ENCODE measurements at regions not wholly inside any gene's neighbourhood (a gene's known extent, or its start where the extent isn't known, plus 50 kb on each side); places are given as distances from the start of the nearest gene placed in this dataset.
"Not testable (repeated sequence)": the region's sequence is repeated elsewhere in the genome, so short reads cannot be mapped to it uniquely, and the experiment has no call there.

DNA sequence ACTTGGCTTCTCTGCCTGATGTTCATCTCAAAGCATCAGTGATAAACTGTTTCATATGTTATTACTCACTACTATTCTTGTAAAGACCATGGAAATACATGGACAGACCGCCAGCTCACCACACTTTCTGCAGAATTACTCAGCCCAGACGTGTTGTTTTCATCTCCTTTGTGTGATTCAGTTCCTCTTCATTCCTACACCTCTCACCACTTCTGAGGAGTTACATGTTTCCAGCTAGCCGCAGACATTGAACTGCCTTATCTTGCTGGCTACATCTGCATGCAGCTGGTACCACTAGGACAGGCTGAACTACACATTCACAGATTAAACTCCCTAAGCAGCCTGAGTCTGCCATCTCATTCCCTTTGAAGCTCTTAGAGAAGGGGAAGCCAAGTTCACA is 443.2 kb upstream of the FGF16 start:
- no peak for DNase-seq

DNA sequence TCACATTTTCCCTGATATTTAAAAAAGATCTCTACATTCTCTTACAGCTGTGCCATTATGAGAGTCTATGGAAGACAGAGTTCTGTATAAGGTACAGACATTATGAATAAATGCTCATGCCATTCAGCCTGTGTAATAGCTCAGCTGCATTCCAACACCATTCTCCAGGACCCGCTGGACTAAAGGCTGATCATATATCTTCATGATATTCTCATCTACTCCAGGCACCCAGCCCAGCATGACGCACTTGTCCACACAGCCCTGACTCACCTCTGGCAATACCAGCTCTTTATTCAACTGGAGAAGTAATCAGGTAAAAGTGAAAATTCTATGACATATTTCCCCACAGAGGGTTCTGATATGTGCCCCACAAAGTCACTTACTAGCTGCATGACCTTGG is 437.5 kb upstream of the FGF16 start:
- no peak for DNase-seq

DNA sequence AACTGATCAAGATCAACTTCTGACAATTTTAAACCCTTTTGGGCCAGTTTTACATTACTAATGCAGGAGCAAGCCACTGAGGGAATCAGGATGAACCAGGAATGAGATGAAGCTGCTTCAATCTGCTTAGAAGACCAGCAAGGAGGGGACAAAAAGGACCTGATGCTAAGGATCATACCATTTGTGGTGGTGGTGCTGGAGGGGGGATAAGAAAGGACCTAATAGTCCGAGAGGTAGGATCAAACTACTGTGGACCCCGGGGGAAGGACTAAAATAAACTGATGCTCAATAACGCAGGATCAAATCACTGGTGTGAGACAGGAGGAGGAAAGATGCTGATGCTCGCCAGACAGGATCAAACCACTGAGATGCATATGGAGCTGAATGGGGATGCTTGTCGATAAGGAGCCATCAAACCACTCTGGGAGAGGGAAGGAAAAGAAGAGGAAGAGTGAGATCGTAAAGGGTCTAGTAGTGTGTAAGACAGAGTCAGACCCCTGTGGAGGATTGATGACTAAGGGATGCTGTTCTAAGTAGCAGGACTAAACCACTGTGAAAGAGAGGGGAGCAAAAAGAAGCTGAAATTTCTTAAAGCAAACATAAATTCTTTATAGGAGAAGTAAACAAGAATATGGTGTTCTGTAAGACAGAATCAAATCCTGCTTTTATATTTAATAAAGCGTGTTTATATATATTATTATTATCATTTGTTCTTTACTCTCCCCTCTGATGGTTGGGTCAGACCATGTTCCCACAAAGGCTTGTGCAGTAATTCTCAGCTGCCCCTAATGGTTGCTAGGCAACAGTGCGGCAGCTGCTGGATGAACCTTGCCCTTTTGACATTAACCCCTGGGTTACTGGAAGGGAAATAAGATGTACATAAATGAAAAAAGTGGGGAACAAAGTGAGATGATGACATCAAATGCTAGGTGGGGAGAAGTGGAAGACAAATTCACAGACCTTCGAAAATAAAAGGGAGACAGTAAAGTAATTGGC is 432.5 kb upstream of the FGF16 start:
- DNase-seq = no peak

DNA sequence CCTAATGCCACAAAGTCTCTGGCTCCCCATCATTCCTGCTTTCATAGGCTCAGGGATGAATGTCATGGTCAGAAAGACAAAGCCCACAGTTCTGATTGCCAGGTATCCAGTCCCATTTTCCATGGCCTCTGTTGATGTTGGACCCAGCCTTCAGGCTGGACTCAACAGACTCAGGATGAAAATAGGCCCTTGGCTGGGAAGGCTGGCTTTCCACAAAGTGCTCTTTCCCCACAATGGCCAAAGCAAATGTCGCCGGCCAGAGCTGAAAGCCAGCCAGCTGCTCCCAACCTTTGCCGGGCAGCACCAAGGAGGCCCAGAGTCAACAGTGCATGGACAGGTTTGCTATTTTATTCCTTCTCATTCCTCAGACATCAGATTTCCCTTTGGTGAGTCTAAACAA is 430.1 kb upstream of the FGF16 start:
- DNase-seq = no peak

DNA sequence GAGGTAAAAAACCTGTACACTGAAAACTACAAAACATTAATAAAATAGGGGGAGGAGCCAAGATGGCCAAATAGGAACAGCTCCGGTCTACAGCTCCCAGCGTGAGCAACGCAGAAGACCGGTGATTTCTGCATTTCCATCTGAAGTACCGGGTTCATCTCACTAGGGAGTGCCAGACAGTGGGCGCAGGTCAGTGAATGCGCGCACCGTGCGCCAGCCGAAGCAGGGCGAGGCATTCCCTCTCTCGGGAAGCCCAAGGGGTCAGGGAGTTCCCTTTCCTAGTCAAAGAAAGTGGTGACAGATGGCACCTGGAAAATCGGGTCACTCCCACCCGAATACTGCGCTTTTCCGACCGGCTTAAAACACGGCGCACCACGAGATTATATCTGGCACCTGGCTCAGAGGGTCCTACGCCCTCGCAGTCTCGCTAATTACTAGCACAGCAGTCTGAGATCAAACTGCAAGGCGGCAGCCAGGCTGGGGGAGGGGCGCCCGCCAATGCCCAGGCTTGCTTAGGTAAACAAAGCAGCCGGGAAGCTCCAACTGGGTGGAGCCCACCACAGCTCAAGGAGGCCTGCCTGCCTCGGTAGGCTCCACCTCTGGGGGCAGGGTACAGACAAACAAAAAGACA is 400.9 kb upstream of the FGF16 start:
- not testable (repeated sequence) for DNase-seq

DNA sequence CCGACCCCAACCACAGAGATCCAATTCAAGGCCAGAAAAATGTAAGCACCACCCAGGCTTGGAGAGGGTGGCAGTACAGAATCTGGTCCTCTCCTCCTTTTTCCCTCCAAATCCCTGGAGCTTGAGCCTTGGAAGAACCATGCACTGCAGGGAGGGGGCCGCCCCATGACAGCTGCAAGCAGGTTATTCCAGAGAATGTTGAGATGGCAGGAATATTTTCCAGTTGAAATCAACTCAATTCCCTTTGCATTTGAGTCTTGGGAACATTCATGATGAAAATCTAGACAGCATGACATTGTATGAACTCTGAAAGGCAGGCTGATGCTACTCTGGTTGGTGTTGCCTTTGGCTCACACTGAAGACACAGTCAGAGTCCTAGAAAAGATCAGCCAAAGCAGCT is 386.6 kb upstream of the FGF16 start:
- DNase-seq = no peak

DNA sequence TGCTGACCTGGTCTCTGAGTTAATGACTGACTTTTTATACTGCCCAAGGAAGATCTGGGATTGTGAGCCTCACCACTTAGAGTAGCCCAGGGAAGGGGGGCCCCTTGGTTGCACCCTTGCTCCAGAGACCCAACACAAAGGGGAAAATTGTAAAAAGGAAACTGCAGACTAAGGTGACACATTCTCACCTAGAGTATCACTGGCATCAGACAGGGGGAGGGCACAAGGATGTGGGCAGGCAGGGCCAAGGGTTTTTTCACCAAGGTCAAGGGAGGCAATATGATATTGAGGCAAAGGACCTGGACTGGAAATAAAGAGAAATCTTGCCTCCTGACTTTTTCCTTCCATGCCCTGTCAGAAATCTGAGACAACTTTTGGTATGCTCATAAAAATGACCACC is 386.2 kb upstream of the FGF16 start:
- no peak for DNase-seq

DNA sequence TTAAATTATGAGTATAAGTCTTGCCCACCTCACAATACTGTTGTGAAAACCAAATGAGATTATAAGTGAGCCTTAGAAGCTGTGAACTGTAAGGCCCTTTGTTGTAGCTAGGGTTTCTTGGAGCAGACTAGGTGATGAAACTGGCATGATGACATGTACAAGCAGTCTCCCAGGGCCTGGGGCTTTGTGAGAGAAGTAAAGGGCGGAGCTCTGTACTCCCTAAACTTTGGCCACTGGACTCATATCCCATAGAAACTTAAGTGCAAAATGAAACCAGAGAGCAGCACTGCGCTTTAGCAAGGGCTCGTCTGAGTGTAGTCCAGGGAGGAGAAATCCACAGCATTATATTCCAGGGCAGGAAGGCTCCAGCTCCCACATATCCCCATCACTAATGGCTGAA is 385.6 kb upstream of the FGF16 start:
- DNase-seq = no peak

DNA sequence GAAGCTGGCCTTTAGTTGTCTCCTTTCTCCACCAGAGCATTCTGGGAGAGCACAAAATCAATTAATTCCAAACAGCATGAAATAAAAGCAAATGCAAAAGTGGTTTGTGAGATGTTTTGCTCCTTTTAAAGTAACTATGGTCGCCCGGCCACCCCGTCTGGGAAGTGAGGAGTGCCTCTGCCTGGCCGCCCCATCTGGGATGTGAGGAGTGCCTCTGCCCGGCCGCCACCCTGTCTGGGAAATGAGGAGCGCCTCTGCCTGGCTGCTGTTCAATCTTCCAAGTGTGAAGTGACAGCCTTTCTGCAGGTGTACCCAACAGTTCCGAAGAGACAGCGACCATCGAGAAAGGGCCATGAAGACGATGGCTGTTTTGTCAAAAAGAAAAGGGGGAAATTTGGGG is 381.3 kb upstream of the FGF16 start:
- no peak for DNase-seq

DNA sequence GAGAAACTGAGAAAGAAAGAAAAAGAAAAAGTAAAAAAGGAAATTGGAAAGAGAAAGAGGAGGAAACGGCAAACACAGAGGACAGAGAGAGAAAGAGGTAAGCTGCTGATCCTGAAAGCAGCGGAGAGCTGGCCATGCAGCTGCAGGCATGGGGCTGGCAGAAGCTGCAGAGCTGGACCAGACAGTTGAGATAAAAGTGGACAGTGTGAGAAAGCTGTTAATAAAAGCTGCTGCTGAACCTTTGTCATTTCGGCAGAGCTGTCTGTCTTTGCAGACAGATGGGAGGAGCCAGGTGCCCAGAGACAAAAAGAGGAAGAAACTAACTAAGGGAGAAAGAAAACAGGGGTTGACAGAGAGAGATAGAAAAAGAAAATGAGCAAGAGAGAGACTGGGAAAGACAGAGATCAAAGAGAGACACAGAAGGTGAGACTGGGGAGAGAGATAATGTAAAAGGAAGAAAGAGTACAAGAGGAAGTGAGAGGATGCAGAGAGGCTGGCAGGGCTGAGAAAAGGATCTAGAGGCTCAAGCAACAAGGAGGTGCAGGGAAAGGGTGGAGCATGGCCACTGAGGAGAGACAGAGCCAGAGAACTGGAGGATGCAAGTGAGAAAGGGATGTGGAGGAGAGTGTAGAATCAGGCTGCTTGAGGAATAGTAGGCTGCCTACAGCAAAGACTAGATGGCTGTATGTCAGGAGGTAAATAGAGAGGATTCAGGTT is 376.8 kb upstream of the FGF16 start:
- no peak for DNase-seq

DNA sequence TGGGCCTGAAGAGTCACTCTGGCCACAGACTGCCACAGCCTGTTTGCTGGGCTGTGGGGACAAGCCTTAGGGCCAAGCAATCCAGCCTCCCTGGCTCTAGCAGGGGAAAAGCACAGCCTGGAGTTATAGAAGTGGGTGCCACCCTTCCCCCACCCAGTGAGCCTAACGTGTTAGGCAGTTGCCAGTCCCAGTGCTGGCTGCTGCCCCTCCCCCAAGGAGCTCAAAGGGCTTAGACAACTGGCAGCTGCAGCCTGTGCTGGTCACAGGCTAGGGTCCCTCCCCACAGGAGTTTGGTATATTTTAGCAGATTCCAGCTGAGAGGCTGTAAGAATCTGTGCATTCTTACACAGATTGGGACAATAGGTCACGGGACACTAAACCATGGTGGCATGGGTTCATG is 370.3 kb upstream of the FGF16 start:
- no peak for DNase-seq

DNA sequence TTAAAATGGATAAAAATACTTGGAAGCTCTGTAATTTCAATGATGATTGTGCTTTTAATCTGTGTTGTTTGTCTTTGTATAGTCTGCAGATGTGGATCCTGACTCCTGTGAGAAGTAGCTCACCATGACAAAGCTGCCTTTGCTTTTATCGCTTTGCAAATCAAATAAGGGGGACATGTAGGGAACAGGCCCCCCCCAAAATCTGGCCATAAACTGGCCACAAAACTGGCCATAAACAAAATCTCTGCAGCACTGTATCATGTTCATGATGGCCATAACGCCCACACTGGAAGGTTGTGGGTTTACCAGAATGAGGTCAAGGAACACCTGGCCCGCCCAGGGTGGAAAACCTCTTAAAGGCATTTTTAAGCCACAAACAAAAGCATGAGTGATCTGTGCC is 366.0 kb upstream of the FGF16 start:
- DNase-seq = not testable (repeated sequence)

DNA sequence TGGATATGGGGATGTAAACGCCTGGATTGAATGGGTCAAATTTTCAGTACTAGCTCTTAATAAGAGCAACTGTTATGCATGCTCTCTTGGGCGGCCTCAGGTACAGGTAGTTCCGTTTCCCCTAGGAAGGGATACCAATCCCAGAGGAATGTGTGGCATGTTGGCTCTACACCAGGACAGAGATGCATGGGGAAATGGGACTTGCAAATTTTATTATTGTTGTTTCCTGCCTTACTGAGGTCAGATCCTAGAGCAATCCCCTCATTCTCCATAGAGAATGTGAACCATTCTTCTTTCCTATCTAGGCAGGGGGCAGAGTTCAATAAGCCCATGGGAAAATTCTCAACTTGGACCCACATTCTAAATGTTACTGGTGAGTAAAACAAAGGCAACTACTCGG is 361.8 kb upstream of the FGF16 start:
- no peak for DNase-seq

DNA sequence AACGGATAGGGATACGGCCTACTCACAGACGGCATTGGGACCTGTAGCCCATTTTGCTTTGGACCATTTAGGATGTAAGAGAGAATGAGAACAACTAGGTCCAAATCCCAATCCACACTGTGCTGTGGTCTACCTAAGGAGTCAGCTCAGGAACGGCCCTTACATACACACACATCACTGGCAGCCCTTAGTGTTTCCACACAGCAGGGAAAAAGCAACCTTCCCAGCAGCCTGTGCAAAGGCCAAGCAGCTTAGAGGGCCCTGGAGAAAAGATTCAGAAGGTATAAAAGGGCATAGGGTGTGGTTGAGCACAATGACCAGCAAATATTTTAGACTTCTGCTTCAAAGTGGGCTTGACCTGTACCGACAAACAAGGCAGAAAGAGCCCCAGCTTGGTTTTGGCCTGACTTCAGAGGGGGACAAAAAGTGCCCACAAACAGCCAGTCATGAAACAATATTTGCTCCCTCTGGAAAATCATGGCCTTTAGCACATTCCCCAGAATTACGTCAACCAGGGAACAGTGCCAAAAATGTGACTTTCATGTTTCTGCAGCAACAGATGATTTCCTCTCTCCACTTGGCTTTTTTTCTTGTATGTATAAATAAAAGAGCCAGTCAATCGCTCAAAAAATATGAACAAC is 359.5 kb upstream of the FGF16 start:
- DNase-seq = no peak

DNA sequence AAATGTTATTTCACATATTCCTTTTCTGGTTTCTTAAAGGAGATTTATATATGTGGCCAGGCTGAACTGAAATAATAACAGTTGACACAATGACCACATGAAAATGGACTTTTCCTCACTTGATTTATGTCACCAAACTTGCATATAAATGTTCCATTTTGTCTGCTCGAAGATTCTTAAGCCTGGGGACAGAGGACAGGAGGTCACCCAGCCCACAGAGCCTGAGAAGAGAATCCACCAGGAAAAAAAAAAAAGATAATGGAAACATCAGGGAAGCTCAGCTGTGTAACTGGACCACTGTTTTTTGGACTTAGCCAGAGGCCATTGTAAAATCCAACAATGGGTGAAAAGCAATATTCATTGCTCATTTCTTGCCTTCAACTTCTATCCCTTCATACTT is 359.0 kb upstream of the FGF16 start:
- no peak for DNase-seq

DNA sequence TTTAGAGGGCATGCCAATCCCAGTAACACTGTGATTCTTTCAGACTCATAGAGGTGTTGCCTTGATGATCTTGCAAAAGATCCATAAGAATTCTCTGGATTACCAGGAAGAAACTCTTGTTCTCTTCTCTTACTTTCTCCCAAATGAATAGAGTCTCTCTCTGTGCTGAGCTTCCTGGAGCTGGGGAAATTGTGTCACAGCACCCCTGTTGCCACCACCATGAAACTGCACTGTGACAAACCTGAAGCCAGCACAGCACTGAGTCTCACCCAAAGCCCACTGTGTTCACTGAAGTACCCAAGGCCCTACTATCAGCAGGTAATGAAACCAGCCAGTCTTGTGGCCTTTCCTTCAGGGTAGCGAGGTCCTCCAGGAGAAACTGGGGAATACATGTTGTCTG is 332.7 kb upstream of the FGF16 start:
- no peak for DNase-seq

DNA sequence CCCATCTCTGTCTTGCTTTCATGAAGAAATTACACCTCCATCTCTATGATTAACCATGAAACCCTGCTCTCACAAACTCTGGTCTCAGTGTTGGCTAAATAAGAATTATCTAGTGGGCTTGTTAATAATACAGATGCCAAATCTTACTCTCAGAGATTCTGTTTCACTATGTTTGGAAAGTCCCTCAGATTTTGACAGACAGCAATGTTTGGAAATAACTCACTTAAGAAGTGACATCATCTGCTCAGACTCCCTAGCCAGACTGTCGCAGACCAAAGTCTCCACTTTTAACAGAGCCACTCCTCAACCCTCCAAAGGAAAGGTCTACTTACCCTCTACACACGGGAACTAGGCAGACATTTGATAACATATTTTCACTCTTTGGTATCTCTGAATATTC is 328.5 kb upstream of the FGF16 start:
- no peak for DNase-seq

DNA sequence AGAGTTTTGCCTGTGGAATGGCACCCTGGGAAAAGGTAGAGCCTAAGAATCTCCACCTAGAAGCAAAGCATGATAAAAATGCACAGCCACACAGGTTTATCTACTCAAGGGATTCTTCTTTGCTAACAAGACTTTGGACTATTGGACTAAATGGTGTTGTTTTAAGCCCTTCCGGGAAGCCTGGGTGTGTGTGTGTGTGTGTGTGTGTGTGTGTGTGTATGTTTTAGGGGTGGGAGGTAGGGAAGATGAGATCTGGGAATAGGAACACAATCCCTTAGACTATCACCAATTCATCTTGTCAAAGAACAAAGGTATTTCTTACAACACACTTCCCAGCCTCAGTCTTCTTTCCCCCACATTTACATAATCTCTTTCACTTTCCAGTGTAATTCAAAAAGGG is 327.5 kb upstream of the FGF16 start:
- no peak for DNase-seq

DNA sequence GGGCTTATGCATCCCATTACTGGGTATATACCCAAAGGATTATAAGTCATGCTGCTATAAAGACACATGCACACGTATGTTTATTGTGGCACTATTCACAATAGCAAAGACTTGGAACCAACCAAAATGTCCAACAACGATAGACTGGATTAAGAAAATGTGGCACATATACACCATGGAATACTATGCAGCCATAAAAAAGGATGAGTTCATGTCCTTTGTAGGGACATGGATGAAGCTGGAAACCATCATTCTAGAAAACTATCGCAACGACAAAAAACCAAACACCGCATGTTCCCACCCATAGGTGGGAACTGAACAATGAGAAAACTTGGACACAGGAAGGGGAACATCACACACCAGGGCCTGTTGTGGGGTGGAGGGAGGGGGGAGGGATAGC is 323.3 kb upstream of the FGF16 start:
- not testable (repeated sequence) for DNase-seq

DNA sequence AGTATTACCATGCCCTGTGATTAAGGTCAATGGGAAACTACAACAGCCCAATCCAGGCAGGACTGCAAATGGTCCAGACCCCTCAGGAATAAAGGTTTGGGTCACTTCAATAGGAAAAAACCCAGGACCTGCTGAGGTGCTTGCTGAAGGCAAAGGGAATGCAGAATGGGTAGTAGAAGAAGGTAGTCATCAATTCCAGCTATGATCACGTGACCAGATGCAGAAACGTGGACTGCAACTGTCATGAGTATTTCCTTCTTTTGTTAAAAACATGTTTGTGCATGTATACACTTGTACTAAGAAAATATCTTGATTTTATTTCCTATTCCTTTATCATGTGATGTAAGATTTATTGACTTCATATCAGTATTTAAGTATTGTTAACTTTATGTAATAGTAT is 319.6 kb upstream of the FGF16 start:
- DNase-seq = not testable (repeated sequence)

DNA sequence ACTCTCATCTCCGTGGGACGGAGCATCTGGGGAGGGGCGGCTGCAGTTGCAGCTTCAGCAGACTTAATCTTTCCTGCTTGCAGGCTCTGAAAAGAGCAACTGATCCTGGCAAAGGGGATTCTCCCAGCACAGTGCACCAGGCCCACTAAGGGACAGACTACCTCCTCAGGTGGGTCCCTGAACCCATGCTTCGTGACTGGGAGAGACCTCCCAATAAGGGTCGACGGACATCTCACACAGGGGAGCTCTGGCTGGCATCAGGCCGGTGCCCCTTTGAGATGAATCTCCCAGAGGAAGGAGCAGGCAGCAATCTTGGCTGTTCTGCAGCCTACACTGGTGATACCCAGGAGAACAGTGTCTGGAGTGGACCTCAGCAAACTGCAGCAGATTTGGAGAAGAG is 303.3 kb upstream of the FGF16 start:
- no peak for DNase-seq

DNA sequence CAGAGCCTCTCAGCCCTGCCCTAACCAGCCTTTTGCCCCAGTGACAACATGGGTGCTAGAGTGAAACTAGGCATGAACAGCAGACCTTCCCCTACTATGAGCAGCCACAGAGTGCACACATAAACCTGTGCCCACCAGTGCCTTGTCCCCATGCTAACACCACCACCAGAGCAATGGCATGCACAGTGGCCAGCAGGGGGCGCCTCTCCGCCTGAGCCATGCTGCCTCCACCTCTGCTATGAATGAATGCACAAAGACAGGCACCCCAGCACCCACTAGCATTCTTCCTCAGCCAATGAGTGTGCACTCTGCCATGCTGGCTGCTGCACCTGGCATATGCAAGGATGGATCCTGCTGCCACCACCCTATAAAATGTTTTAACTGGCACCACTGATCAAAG is 286.9 kb upstream of the FGF16 start:
- no peak for DNase-seq

DNA sequence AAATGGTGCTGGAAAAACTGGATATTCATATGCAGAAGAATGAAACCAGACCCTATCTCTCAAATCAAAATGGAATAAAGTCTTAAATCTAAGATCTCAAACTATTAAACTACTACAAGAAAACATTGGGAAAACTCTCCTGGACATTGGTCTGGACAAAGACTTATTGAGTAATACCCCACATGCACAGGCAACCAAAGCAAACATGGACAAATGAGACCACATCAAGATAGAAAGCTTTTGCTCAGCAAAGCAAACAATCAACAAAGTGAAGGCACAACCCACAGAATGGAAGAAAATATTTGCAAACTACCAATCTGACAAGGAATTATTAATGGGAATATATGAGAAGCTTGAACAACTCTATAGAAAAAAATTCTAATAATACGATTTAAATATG is 284.4 kb upstream of the FGF16 start:
- no peak for DNase-seq

All from inflammatory macrophage treated with lipopolysaccharide for 4 hours (primary cell).